B cell (primary cell): ENCODE measurements at regions not wholly inside any gene's neighbourhood (a gene's known extent, or its start where the extent isn't known, plus 50 kb on each side); places are given as distances from the start of the nearest gene placed in this dataset.

ENCODE experiments used
- CTCF ChIP-seq: fragments of 200-600 bp; IDR thresholded peaks from one replicate; pipeline ENCODE4 v1.8.0; 2022; ENCODE audit warnings: antibody characterized with exemption, mild to moderate bottlenecking
- EZH2 ChIP-seq: IDR thresholded peaks from 2 replicates; pipeline ENCODE4 v1.6.1; 2012; ENCODE audit warnings: borderline replicate concordance, low read depth, mild to moderate bottlenecking, moderate library complexity, low read length; ENCODE audit not compliant: insufficient read depth, poor library complexity, severe bottlenecking

- TF ChIP-seq CTCF (no peak), EZH2 (no peak)
Observed at GRCh38 chr12:46521145-46521544, 148.6 kb upstream of the SLC38A2 start.
